HG03342 (cell line): ENCODE measurements at regions not wholly inside any gene's neighbourhood (a gene's known extent, or its start where the extent isn't known, plus 50 kb on each side); places are given as distances from the start of the nearest gene placed in this dataset.

Experiments
- ATAC-seq: cut with Tn5 transposase; IDR thresholded peaks from one replicate; pipeline ENCODE4 v1.9.1; 2021; ENCODE audit warnings: mild to moderate bottlenecking, moderate library complexity; ENCODE audit not compliant: unreplicated experiment

DNA sequence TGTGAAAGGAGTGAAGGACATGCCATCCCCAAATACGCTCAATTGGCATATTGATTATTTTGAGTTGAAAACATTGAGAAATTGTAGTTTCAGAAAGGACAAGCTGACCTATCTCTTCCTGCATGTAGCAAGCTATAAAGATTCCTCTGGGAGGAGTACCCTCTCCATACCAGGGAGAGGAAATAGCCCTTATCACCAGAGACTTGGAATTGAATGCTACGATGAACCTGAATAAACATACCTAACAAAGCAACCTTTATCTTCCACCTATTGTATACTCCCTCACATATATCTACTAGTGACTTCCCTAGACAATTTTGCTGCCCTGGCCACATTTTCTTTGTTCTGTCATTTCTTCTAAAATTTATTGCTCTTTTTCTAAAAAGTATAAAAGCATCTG is 150.2 kb upstream of the EEPD1 start:
- no peak for ATAC-seq

DNA sequence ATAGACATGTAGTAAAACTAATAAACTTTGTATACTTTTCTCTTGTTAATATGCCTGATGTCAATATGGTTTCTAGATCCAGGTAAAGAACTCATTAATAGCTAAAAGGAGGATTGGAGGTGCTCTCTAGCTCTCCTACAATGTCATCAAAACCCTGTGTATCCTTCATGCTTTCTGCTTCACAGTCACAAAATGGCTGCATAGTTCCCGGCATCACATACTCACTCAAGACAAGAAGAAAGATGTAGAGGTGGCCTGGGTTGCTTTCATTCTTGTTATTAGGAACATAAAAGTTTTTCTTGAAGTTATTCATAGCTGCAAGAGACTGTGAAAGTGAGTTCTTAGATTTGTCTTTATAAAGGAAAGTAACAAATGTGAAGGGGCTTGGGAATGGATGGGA is 149.7 kb upstream of the EEPD1 start:
- ATAC-seq: no peak

DNA sequence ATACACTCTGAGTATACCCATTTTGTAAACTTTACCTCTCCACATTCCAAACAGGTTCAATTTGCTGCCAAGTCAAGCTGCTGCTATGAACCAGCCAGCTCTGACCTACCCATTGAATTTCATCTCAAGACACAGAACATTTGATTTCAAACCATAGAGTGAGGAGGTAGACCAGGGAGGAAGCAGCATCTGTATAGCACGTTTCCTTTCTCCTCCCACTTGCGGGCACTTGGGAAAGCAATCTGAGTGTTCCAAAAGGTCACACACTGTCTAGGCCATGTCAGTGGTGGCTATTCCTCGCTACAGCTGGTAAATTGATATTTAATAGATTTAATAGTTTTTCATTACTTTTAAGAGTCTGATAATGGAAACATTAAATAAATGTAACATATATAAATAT is 147.8 kb upstream of the EEPD1 start:
- ATAC-seq: no peak

DNA sequence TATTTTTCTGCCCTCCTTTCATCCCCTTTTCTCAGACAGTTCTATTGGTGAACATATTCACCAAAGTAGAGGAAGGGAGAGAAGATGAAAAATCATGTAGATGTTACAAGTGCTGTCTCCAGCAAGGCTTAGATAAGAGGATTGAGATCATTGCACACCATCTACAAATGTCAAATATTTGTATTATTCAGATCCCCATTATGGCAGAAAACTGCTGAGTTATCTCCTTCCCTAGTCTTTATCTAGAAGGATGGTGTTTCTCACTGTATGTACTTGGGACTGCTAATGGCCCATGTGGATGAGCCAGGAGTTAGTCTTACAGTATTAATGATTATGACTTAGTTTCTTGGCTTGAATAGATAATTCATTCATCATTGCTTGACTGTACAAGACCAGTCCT is 147.2 kb upstream of the EEPD1 start:
- no peak for ATAC-seq

DNA sequence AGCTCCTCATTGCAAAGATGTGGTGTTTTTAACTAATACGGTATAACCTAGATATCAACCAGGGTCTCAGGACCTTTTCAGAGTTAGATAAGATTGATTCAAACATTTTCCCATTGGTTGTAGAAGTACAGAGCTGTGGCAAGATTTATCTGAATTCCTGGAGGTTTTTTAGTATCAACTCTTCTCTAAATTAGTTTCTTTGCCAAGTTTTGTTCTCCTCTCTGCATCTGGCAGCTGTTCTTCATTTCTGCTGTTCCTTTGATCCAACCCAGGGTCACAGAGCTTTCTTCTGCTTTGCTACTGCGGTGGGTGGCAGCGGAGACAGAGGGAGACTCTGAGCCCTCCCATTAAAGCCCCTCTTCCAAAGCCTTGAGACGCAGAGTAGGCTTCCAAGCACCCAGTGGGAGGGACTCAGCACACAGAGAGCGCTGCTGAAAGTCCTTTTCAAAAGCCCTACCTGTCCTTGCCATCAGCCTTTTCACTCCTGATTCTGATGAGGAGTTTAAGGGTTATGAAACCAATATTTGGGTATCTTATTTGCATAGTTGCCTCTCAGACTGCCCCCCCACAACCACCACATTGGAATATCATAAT is 146.3 kb upstream of the EEPD1 start:
- ATAC-seq: no peak

DNA sequence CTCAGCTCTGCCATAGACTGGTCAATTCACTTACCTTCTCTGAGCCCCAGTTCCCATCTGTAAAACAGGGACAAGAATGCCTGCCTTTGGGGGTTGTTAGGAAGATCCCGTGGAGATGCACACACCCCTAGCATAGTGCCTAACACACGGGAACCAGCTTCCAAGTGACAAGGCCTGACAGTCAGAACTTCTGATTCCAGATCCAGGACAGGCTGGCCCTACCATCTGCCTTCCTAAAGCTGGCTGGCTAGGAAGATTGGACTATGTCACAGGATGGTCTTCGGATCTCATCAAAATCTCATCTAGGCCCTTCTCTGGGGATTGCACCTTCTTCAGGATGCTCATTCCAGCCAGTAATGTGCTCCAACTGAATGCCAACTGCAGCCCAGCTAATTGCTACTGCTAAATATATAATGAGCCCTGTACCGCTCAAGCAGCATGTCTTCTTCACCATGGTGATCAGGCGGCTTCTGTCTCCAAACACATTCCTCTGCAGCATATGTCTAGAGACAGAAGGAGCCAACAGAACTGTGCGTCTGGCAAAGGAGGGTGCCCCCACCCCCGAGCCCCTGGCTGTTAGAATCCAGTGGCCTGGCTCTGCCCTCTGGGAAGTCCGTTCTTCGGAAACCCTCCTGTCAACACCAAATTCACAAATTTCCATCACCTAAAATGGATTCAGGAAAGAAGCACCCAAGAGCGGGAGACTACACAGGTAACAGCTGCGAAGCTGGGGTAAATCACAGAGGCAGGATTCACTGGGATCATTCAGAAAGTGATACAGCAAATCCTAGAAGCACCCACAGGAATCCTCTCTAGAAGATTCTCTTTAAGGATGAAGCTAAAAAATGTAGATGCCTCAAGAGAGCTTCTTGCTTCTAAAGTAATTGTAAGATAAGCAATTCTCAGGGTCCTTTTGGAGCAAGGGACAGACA is 142.1 kb upstream of the EEPD1 start:
- ATAC-seq: no peak

DNA sequence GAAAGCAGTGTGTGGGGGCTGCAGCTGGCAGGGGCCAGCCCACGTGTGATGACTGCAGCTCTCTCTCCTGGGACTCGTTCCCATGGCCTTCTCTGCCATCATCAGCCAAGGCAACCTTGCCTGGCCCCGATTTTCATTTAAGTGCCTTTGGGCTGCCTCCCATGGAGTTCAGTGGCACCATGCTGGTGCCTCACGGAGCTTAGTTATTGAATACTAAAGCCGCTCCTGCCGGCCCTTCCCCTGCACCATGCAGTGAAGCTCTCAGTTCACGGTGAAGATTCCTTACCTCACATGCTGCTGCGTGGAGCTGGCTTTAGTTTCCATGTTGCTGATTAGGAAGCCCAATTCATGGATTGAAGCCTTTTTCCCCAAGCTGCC is 141.5 kb upstream of the EEPD1 start:
- ATAC-seq: no peak

DNA sequence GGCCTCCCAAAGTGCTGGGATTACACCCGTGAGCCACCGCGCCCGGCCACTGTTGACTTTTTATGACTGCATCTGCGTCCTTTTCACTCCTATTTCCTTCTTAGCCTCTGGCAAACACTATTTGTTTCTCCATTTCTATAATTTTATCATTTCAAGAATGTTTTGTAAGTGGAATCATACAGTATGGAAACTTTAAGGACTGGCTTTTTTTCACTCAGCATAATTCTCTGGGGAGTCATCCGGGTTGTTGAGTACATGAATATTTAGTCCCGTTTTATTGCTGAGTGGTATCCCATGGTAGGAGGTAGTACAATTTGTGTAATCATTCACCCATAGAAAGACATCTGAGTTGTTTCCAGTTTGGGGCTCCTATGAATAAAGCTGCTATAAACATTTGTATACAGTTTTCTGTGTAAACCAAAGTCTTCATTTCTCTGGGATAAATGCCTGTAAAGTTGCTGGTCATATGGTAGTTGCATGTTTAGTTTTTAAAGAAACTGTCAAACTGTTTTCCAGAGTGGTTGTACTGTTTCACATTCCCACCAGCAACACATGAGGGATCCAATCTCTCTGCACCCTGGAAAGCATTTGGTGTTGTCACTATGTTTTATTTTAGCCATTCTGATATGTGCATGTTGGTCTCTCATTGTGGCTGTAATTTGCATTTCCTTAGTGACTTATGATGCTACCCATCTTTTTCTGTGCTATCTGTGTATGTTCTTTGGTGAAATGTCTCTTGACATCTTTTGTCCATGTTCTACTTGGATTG is 139.6 kb upstream of the EEPD1 start:
- no peak for ATAC-seq

DNA sequence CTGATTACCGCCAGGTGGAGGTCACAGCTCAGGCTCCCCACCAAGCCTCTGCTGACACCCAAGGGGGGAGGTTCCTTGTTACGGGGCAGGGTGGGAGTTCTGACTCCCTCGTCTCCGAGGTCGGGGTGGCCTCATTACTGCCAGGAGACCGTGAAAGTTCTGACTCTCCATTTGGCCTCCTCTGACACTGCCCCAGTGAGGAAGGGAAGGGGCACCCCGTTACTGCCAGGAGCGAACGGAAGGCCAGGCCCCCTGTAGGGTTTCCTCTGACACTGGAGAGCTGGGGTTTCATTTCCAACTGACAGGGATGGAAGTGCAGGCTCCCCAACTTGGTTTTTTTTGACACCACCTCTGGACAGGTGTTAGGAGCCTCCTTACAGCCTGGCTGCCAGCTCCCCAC is 138.1 kb upstream of the EEPD1 start:
- no peak for ATAC-seq

DNA sequence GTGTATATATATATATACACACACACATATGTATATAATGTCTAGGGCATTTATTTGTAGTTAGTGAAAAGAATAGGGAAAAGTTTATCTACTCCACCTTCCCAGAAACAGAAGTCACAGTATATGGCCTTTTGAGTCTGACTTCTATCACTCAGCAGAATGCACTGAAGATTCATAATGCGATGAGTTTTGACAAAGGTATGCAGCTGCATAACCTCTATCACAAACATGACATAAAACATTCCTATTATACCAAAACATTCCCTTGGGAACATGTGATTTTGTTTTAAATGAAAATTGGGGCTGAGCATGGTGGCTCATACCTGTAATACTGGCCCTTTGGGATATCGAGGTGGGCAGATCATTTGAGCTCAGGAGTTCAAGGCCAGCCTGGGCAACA is 137.3 kb upstream of the EEPD1 start:
- no peak for ATAC-seq

DNA sequence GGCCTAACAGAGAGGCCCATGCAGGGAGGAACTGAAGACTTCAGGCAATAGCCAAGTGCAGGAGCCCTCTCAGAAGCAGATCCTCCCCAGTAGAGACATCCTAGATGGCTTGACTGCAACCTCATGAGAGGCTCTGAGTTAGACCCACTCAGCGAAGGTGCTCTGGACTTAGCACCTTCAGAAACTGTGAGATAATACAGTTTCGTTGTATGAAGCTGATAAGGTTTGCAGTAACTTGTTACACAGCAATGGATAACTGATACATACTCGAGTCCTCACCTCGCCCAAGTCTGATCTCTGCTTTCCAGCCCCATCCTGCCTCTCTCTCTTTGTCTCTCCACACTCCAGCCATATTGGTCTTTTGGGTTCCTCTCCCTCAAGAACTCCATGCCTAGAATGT is 136.4 kb upstream of the EEPD1 start:
- no peak for ATAC-seq

DNA sequence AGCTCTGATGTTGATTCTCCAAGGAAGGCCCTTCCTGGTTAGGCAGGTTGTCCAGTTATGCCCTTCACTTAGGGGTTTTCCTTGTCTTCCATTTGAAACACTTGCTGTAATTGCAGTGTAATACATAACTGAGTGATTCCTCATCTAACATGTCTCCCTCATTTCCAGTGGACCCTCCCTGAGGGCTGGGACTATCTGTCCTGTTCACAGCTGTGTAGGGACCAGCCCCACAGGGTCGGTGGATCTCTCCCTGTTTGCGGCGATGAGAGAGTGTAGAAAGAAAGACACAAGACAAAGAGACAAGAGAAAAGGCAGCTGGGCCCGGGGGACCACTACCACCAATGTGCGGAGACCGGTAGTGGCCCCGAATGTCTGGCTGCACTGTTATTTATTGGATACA is 135.9 kb upstream of the EEPD1 start:
- ATAC-seq: no peak

DNA sequence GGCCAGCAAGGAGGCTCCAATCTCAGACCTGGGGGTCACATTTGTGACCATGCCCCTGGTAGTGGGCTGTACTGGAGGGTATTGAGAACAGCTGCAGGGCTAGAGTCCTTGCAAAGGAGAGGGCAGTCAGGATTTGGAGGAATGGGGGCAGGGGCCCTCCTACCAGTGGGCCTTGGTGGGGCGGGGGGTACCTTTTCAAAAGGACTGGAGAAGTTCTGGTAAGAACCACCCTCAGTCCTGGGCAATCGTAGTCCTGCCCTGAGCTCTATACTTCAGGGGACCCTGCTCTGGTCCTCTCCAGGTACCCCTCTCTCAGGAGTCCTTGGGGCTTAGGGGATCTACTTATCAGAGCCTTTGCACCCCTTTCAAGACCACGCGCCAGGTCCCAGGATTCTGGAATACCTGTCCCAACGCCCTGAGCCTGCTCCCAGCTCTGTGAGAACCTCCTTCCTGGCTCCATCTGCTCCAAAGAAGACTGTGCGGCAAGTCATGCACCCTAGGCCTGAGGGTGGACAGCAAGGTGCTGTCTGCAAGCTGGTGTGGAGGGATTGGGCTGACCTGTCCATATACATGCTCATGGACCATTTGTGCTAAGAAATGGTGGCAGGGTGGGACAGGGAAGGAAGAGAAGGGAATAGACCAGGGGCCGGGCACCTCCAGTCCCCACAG is 134.1 kb upstream of the EEPD1 start:
- no peak for ATAC-seq

DNA sequence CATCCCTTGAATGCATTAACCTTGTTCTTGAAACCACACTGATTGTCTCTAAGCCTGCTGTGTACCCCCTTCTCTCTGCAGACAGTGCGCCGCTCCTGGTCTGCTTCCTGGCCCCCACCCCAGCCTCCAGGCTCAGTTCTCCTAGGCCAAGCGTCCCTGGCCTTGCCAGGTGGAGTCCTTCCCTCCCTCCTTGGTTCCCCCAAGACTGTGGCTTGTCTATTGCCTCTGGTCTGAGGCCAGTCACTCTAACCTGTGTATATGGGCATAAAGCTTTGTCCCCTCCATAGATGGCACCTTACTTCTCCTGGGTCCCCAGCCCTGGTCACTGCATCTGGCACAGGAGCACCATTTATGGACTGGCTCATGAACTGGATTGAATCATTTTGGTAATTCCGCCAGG is 133.5 kb upstream of the EEPD1 start:
- ATAC-seq: no peak

DNA sequence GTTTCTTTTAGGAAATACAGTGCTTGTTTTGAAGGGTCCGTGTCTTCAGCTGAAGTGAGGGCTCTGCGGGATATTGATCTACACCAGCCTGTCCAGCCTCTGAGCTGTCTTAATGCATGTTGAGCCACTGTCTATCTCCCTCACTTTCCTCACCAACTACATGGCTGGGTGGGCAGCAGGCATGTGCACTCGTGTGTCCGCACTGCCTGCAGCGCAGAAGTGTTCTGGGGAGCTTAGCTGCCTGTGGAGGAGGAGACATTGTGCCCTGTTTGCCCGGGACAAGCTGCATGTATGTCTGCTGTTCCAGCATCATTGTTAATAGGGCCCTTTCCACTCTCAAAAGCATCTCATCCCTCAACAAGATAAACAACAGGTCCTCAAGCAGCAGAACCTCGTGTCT is 133.1 kb upstream of the EEPD1 start:
- no peak for ATAC-seq

DNA sequence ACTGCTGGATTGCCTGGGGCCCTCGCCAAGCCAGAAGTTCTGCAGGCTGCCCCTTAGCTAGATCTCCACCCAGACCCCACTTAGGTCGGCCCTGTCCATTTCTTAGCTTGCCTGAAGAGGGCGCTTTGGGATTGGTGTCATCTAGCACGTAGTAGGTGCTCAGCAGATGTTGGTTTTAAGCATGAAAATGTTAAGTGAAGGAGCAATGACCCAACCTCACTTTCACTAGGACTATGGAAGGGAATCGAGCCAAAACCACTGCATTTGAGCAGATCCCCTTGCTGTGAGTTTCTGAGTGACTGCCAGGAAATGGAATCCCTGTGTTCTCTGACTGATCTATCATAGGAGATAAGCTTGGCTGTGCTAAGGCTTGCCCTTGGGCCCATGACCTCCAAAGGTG is 131.7 kb upstream of the EEPD1 start:
- no peak for ATAC-seq

DNA sequence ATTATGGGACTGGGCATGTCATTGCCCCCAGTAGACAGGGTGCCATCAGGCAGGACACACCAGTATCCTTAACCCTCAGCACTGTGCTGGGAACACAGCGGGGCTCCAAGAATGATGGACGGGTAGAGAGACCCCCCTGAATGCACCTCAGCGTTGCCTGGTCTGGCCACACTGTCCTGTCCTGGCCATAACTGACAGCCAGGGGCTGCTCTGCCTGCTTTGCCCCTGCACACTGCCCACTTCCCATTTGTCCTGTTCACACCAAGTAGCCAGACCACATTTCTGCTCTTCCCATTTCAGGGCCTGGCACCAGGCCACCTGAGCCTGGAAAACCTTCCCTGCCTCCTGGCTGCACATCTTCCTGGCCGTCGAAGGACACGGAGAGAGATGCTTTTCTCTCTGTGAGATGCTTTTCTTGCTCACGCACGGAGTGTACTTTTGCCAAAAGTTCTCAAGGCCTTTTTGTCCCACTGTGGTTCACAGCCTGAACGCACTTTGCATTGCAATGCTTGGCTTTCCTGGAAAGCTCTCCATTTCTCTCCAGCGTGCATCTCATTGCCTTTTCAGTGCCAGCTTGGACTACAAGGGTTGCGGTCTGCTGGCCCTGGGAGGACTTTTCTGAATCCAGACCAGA is 131.0 kb upstream of the EEPD1 start:
- no peak for ATAC-seq

DNA sequence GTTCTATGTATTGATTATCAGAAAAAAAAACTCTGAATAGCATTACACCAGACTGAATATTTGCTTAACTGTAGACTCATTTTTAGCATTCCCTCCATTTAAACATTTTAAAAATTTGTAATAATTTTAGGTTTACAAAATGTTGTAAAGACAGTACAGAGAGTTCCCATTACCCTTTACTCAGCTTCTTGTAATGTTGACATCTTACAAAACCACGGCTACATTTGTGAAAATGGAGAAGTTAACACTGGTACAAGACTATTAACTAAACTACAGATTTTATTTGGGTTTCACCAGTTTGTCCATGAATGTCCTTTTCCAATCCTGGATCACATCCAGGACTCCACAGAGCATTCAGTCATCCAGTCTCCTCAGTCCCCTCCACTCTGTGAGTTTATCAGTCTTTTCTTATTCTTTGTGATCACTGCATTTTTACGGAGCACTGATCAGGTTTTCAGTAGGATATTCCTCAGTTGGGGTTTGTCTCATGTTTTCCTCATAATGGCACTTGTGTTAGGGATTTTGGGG is 130.0 kb upstream of the EEPD1 start:
- no peak for ATAC-seq

DNA sequence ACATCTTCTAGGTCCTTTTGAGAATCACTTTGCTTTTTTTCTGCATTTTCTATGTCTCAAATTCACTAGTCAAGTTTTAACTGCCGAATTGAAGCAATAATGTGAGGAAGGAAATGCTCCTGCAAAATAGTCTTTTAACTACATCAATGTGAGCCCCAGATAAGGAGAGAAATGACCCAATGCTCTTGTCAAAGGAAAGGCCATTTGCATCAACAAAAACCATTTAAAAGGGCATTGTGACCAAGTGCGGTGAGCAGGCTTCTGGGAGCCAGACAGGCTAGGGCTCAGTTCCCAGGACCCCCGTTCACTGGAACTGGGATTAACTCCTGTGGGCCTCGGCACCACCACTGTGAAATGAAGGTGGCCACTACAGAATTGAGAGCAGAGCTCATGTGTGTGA is 127.9 kb upstream of the EEPD1 start:
- ATAC-seq: no peak

DNA sequence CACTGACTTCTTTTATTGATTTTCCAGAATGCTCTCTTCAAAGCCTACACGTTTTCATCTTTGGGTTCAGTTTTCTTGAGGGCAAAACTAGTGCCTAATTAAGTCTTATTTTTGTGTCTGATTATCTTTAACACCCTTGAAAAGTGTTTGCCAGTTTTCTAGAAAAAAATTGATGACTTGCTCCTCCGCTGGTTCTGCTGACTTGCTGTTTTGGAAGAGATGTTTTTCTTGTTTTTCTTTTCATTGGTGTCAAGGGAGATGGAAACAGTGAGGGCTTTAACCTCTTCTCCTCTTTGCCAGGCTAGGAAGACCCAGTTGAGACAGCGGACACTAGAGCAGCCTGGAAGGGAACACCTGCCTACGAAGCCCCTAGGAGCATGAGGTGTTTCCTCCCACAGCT is 123.7 kb upstream of the EEPD1 start:
- no peak for ATAC-seq
